ENCODE measurements at regions not wholly inside any gene's neighbourhood (a gene's known extent, or its start where the extent isn't known, plus 50 kb on each side); places are given as distances from the start of the nearest gene placed in this dataset.
A peak's percentile ranks its signal among the peaks of the same experiment; 100 is the strongest.

GRCh38 chr1:184241446-184241845, 145.4 kb upstream of the C1orf21 start:
- Histone ChIP-seq H3K27ac (no peak overlapping the region), H3K36me3 (no peaks in the 10 kb centered on the region), H3K4me3 (no peak overlapping the region), H3K4me1 (peaks cover 10% of the 10 kb centered on the region), H3K9me3 (no peaks in the 10 kb centered on the region), H3K27me3 (ENCODE audit: low read depth) (no peaks in the 10 kb centered on the region)
- ATAC-seq (no peak), DNase-seq (no peak)
- intact Hi-C loops (cut with DNase I) = no loop called here
- no peak for TF ChIP-seq CTCF (IDR thresholded peaks at IDR 0.05)

GRCh38 chr1:184242507-184242943, 144.3 kb upstream of the C1orf21 start:
- peak; percentile 36 for TF ChIP-seq CTCF (IDR thresholded peaks at IDR 0.05)
- ATAC-seq (peak; percentile 81 to 88), DNase-seq (no peak)
- intact Hi-C loops (cut with DNase I) = no loop called here
- Histone ChIP-seq H3K4me1 (peaks cover 10% of the 10 kb centered on the region), H3K27me3 (ENCODE audit: low read depth) (no peaks in the 10 kb centered on the region), H3K4me3 (no peak overlapping the region), H3K9me3 (no peaks in the 10 kb centered on the region), H3K36me3 (no peaks in the 10 kb centered on the region), H3K27ac (no peak overlapping the region)

- no peak for ATAC-seq
- intact Hi-C loops (cut with DNase I) = no loop called here
- H3K36me3 ChIP-seq = no peaks in the 10 kb centered on the region
- H3K4me1 ChIP-seq = peaks cover 10% of the 10 kb centered on the region
- TF ChIP-seq CTCF (IDR thresholded peaks at IDR 0.05) = no peak
- H3K27me3 ChIP-seq (ENCODE audit: low read depth) = no peaks in the 10 kb centered on the region
- no peaks in the 10 kb centered on the region for H3K9me3 ChIP-seq
- H3K4me3 ChIP-seq = no peak overlapping the region
- H3K27ac ChIP-seq = no peak overlapping the region
- DNase-seq = no peak
Measured at GRCh38 chr1:184244962-184245361, 141.9 kb upstream of the C1orf21 start.

GRCh38 chr1:184247671-184248070, 139.2 kb upstream of the C1orf21 start:
- no peak for TF ChIP-seq CTCF (IDR thresholded peaks at IDR 0.05)
- ATAC-seq = no peak
- intact Hi-C loops (cut with DNase I) = no loop called here
- Histone ChIP-seq H3K27ac (no peak overlapping the region), H3K36me3 (no peaks in the 10 kb centered on the region), H3K4me3 (no peak overlapping the region), H3K9me3 (no peaks in the 10 kb centered on the region), H3K27me3 (ENCODE audit: low read depth) (no peaks in the 10 kb centered on the region), H3K4me1 (peaks cover 2% of the 10 kb centered on the region)
- no peak for DNase-seq

- no peak for TF ChIP-seq CTCF (IDR thresholded peaks at IDR 0.05)
- ATAC-seq (no peak), DNase-seq (no peak)
- H3K27me3 ChIP-seq (ENCODE audit: low read depth) = no peaks in the 10 kb centered on the region
- no peaks in the 10 kb centered on the region for H3K4me1 ChIP-seq
- no peak overlapping the region for H3K27ac ChIP-seq
- H3K9me3 ChIP-seq = no peaks in the 10 kb centered on the region
- H3K36me3 ChIP-seq = no peaks in the 10 kb centered on the region
- intact Hi-C loops (cut with DNase I) = no loop called here
- no peak overlapping the region for H3K4me3 ChIP-seq
Measured at GRCh38 chr1:184253921-184254320, 132.9 kb upstream of the C1orf21 start.

- Histone ChIP-seq H3K27ac (no peak overlapping the region), H3K36me3 (no peaks in the 10 kb centered on the region), H3K4me1 (no peaks in the 10 kb centered on the region), H3K27me3 (ENCODE audit: low read depth) (no peaks in the 10 kb centered on the region), H3K9me3 (no peaks in the 10 kb centered on the region), H3K4me3 (no peak overlapping the region)
- ATAC-seq (no peak), DNase-seq (no peak)
- intact Hi-C loops (cut with DNase I) = no loop called here
- TF ChIP-seq CTCF (IDR thresholded peaks at IDR 0.05) = no peak
Measured at GRCh38 chr1:184254849-184255248, 132.0 kb upstream of the C1orf21 start.
